Endothelial cell of umbilical vein (primary cell): ENCODE measurements at regions not wholly inside any gene's neighbourhood (a gene's known extent, or its start where the extent isn't known, plus 50 kb on each side); places are given as distances from the start of the nearest gene placed in this dataset.

Experiments used
- BruUV-seq: library from RNA; stranded (reverse); fragments of 400-500 nt; replicated peaks from 2 replicates; lab custom pipeline; 2021; lab: Mats Ljungman, UMichigan
- CTCF ChIA-PET: fragments of 300-600, 350-600 bp; sonication (Branson Sonifier 250); formaldehyde crosslinking; loops from one replicate; lab custom pipeline; 2021; ENCODE audit warnings: antibody characterized with exemption, inconsistent platforms; lab: Charles Lee
- POLR2A ChIA-PET: fragments of 300-600, 350-600 bp; sonication (Branson Sonifier 250); formaldehyde crosslinking; loops from one replicate; lab custom pipeline; 2021; ENCODE audit warnings: antibody characterized with exemption, inconsistent platforms; lab: Charles Lee
- DNase-seq: peaks from one replicate; pipeline ENCODE4 v3.0.0-alpha.2; 2011; ENCODE audit warnings: low read depth, low spot score
- FAIRE-seq: peaks from 2 replicates; lab custom pipeline; 2011; peaks lifted over from hg19 to GRCh38; lab: Jason Lieb, UNC
- H2AFZ ChIP-seq: 2 replicates; pipeline ENCODE4 v1.6.0; 2012; ENCODE audit warnings: low read depth, low read length, control low read depth, inconsistent platforms
- H3K27ac ChIP-seq: 2 replicates; pipeline ENCODE4 v1.5.1; 2011; ENCODE audit warnings: low read depth, mild to moderate bottlenecking, control low read depth, low read length, moderate library complexity; ENCODE audit not compliant: insufficient read depth
- H3K27me3 ChIP-seq, 2 experiments: 2 replicates each; pipeline versions ENCODE4 v1.6.0 to v1.6.1; 2011; ENCODE audit warnings: low read length in 2 of 2, mixed read lengths in 1 of 2; ENCODE audit not compliant: control insufficient read depth in 2 of 2, insufficient read depth in 2 of 2
- H3K36me3 ChIP-seq, 2 experiments: 2 replicates in 1 of 2; 3 replicates in 1 of 2; pipeline ENCODE4 v1.5.1; 2011; ENCODE audit warnings: low read length in 2 of 2, mild to moderate bottlenecking in 1 of 2, moderate library complexity in 1 of 2; ENCODE audit not compliant: control insufficient read depth in 2 of 2, insufficient read depth in 2 of 2; ENCODE audit errors: extremely low read depth in 1 of 2
- H3K4me1 ChIP-seq: 3 replicates; pipeline ENCODE4 v1.5.1; 2011; ENCODE audit warnings: mild to moderate bottlenecking, low read length; ENCODE audit not compliant: control insufficient read depth, insufficient read depth; ENCODE audit errors: extremely low read depth
- H3K4me2 ChIP-seq: 2 replicates; pipeline ENCODE4 v1.6.1; 2011; ENCODE audit warnings: low read length, control low read depth, mixed read lengths; ENCODE audit not compliant: insufficient read depth
- H3K4me3 ChIP-seq, 3 experiments: fragments of 200-600 bp in 1 of 3; sonication (generic), shearing (Covaris generic) in 1 of 3; replicated peaks in 1 of 3; 2 replicates each; pipeline ENCODE4 v1.5.1; 2011 to 2016; ENCODE audit warnings: control low read depth in 3 of 3, low read length in 3 of 3, mild to moderate bottlenecking in 2 of 3, inconsistent platforms in 1 of 3, low read depth in 1 of 3, moderate library complexity in 1 of 3; ENCODE audit not compliant: insufficient read depth in 1 of 3
- H3K79me2 ChIP-seq: 2 replicates; pipeline ENCODE4 v1.6.0; 2012; ENCODE audit warnings: low read length, inconsistent platforms; ENCODE audit not compliant: control insufficient read depth, insufficient read depth
- H3K9ac ChIP-seq: replicated peaks from 2 replicates; pipeline ENCODE3; 2011; ENCODE audit warnings: low read length, control low read depth; ENCODE audit not compliant: insufficient read depth; ENCODE audit errors: extremely low read depth
- H3K9me1 ChIP-seq: replicated peaks from 3 replicates; pipeline ENCODE4 v1.6.0; 2011; ENCODE audit warnings: mild to moderate bottlenecking, low read length; ENCODE audit not compliant: control insufficient read depth, insufficient read depth; ENCODE audit errors: extremely low read depth
- H3K9me3 ChIP-seq: replicated peaks from 2 replicates; pipeline ENCODE4 v1.5.1; 2012; ENCODE audit warnings: low read length, inconsistent platforms; ENCODE audit not compliant: control insufficient read depth, insufficient read depth
- H4K20me1 ChIP-seq: replicated peaks from 2 replicates; pipeline ENCODE3; 2011; ENCODE audit warnings: mild to moderate bottlenecking, low read length; ENCODE audit not compliant: control insufficient read depth, insufficient read depth; ENCODE audit errors: extremely low read depth
- CTCF ChIP-seq, 2 donors: IDR thresholded peaks; 1 replicate in 1 of 2; 2 replicates in 1 of 2; pipeline ENCODE4 v1.5.1; 2011; ENCODE audit warnings: low read length in 2 of 2, mild to moderate bottlenecking in 2 of 2, moderate library complexity in 2 of 2, control low read depth in 1 of 2, inconsistent platforms in 1 of 2, low read depth in 1 of 2; ENCODE audit not compliant: insufficient read depth in 1 of 2; ENCODE audit errors: extremely low read depth in 1 of 2
- EZH2 ChIP-seq: IDR thresholded peaks from 2 replicates; pipeline ENCODE4 v1.6.1; 2012; ENCODE audit warnings: borderline replicate concordance, low read depth, mild to moderate bottlenecking, moderate library complexity, low read length, inconsistent platforms; ENCODE audit not compliant: severe bottlenecking
- FOS ChIP-seq: IDR thresholded peaks from 2 replicates; pipeline ENCODE4 v1.6.1; 2011; ENCODE audit warnings: mild to moderate bottlenecking, low read length, moderate library complexity, borderline replicate concordance; ENCODE audit not compliant: insufficient read depth
- GATA2 ChIP-seq: IDR thresholded peaks from 2 replicates; pipeline ENCODE4 v1.7.0; 2011; ENCODE audit warnings: low read depth, mild to moderate bottlenecking, moderate library complexity, mixed read lengths, low read length; ENCODE audit not compliant: insufficient read length, insufficient read depth
- JUN ChIP-seq: IDR thresholded peaks from 2 replicates; pipeline ENCODE4 v1.6.1; 2011; ENCODE audit warnings: borderline replicate concordance, low read depth; ENCODE audit not compliant: insufficient read length, insufficient read depth
- MAX ChIP-seq: IDR thresholded peaks from 2 replicates; pipeline ENCODE4 v1.6.1; 2011; ENCODE audit not compliant: insufficient read depth, insufficient read length
- MYC ChIP-seq: IDR thresholded peaks from one replicate; pipeline ENCODE4 v1.6.1; 2011; ENCODE audit warnings: mild to moderate bottlenecking, low read depth, low read length
- POLR2A ChIP-seq: IDR thresholded peaks from 2 replicates; pipeline ENCODE4 v1.6.1; 2012; ENCODE audit warnings: low read depth, mild to moderate bottlenecking, control low read depth, low read length
- POLR2AphosphoS5 ChIP-seq: IDR thresholded peaks from 2 replicates; pipeline ENCODE4 v1.6.1; 2012; ENCODE audit warnings: low read depth, mild to moderate bottlenecking, control low read depth, low read length, moderate library complexity; ENCODE audit not compliant: insufficient read depth
- dilution Hi-C: fragments of 300-500 bp; cut with MboI; formaldehyde crosslinking; loops from one replicate; pipeline ENCODE4 v1.15.0; 2019; ENCODE audit warnings: low sequenced_read_pairs; ENCODE audit not compliant: extremely low pct_ligation_motif_present
- intact Hi-C: fragments of 100-400 bp; cut with micrococcal nuclease; formaldehyde crosslinking; loops from one replicate; pipeline ENCODE4 v1.10.0; 2022

DNA sequence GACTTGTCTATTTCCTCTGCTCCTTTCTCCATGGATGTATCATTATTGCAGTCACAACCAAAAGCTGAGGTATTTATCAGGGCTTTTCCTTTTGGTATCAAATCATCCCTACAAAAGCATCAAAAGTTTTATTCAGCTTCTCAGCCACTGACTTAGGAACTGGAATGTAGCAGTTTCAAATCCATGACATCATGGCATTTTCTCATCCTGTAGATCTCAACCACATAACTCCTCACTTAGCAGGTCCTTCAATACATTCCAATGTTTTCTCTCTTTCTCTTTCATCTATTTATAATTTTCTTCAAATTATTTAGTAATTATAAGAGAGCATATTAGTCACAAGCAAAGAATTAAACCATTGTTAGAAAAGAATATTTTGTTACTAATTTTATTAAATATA lies 537.4 kb upstream of the SORCS1 start:
- no peak for DNase-seq
- ChIA-PET POLR2A (no interaction called here), CTCF (no interaction called here)
- H4K20me1 ChIP-seq = no peaks in the 10 kb centered on the region
- no peak overlapping the region for H3K9ac ChIP-seq
- no peak for FAIRE-seq
- H3K4me3 ChIP-seq = no peak overlapping the region
- no peaks in the 10 kb centered on the region for H3K9me1 ChIP-seq
- no peaks in the 10 kb centered on the region for H3K4me1 ChIP-seq
- dilution Hi-C loops (no loop called here), intact Hi-C loops (no loop called here)
- H3K4me2 ChIP-seq = no peak overlapping the region
- H3K36me3 ChIP-seq = no peaks in the 10 kb centered on the region
- H3K27me3 ChIP-seq = no peaks in the 10 kb centered on the region
- peaks cover 4% of the 10 kb centered on the region for H3K9me3 ChIP-seq
- TF ChIP-seq CTCF (IDR thresholded peaks at IDR 0.05; ENCODE audit: extremely low read depth in 1 of 2, insufficient read depth in 1 of 2, low read depth in 1 of 2, low read length in 2 of 2) (no peak), JUN (no peak)
- no peak overlapping the region for H2AFZ ChIP-seq
- no TSS peak for BruUV-seq
- H3K27ac ChIP-seq = no peak overlapping the region
- no peaks in the 10 kb centered on the region for H3K79me2 ChIP-seq

- no peak overlapping the region for H3K27ac ChIP-seq
- no peaks in the 10 kb centered on the region for H4K20me1 ChIP-seq
- H3K4me3 ChIP-seq = no peak overlapping the region
- BruUV-seq = no TSS peak
- no peaks in the 10 kb centered on the region for H3K27me3 ChIP-seq
- DNase-seq (no peak), FAIRE-seq (no peak)
- no peaks in the 10 kb centered on the region for H3K9me1 ChIP-seq
- H3K4me1 ChIP-seq = no peaks in the 10 kb centered on the region
- dilution Hi-C loops = no loop called here
- no peak overlapping the region for H3K4me2 ChIP-seq
- H3K9ac ChIP-seq = no peak overlapping the region
- ChIA-PET CTCF (no interaction called here), POLR2A (no interaction called here)
- intact Hi-C loops = no loop called here
- H2AFZ ChIP-seq = no peak overlapping the region
- H3K9me3 ChIP-seq = peaks cover 2% of the 10 kb centered on the region
- H3K79me2 ChIP-seq = no peaks in the 10 kb centered on the region
- H3K36me3 ChIP-seq = no peaks in the 10 kb centered on the region
- TF ChIP-seq GATA2 = no peak
- TF ChIP-seq POLR2AphosphoS5 = no peak
- no peak for TF ChIP-seq CTCF (IDR thresholded peaks at IDR 0.05; ENCODE audit: extremely low read depth in 1 of 2, insufficient read depth in 1 of 2, low read depth in 1 of 2, low read length in 2 of 2)
- no peak for TF ChIP-seq EZH2
- no peak for TF ChIP-seq MAX
- no peak for TF ChIP-seq JUN
- no peak for TF ChIP-seq FOS
- no peak for TF ChIP-seq MYC
- no peak for TF ChIP-seq POLR2A
Observed at GRCh38 chr10:107692072-107692471, 527.6 kb upstream of the SORCS1 start.
